OCI-M2 (cell line): ENCODE measurements at regions not wholly inside any gene's neighbourhood (a gene's known extent, or its start where the extent isn't known, plus 50 kb on each side); places are given as distances from the start of the nearest gene placed in this dataset.

Source experiments
- DNase-seq: peaks from one replicate; lab custom pipeline; 2025; ENCODE audit not compliant: unreplicated experiment; lab: John Stamatoyannopoulos, UW

- no peak for DNase-seq
These were observed 204.1 kb upstream of the NEIL3 start for GRCh38 chr4:177105536-177105935.

- DNase-seq: no peak
These were observed 202.3 kb upstream of the NEIL3 start for GRCh38 chr4:177107288-177107921.

- no peak for DNase-seq
These were observed 201.0 kb upstream of the NEIL3 start for GRCh38 chr4:177108708-177109107.

DNA sequence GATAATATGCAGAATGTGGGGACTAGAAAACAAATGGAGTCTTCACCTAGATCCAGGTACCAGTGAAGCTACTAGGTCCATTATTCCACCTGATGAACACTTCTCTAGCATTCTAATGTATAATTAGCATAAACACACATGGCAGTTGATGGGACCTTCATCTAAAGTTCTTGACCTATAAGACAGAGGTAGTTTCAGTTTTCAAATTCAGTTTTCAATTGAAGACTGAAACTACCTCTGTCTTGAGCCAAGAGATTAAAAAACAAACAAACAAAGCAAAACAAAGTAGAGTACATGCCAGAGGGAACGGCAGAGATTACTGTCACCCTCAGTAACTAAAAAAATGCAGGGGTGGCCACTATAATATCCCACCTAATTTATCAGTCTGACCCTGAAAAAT lies 199.9 kb upstream of the NEIL3 start:
- no peak for DNase-seq

DNA sequence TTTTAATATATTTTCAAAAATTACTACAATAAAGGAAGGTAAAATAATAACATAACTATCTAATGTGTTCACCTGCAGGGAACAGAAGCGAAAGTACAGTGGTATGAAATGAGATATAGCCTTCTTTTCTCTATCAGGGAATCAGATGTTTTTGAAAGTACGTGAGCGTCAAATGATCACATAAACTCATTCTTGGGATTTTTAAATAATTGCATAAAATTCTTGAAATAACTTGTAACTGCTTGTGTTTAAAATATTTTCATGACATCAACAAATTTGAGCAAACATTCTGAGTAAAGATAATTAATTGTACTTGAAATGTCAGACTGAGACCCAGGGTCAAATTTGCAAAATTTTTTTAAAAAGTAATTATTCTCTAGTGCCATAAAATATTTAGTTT lies 193.5 kb upstream of the NEIL3 start:
- no peak for DNase-seq

DNA sequence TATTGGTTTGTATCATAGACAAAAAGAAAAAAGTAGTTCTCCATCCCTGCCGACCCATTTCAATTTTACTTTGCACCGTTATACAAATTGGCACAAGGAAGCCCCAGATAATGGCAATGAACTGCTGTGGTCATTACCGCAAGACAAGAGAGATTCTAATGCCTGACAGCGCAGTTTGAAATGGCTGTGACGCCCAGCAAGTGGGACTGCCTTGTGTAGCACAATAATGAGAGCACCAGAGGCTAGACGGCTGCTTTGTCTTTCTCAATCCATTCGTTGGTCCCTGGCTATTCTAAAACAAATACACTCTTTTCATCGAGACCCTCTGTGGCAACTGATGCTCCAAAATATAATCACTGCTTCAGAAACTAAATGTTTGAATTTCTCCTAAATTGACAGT lies 192.4 kb upstream of the NEIL3 start:
- no peak for DNase-seq

- no peak for DNase-seq
These were observed 191.1 kb upstream of the NEIL3 start for GRCh38 chr4:177118596-177118995.

DNA sequence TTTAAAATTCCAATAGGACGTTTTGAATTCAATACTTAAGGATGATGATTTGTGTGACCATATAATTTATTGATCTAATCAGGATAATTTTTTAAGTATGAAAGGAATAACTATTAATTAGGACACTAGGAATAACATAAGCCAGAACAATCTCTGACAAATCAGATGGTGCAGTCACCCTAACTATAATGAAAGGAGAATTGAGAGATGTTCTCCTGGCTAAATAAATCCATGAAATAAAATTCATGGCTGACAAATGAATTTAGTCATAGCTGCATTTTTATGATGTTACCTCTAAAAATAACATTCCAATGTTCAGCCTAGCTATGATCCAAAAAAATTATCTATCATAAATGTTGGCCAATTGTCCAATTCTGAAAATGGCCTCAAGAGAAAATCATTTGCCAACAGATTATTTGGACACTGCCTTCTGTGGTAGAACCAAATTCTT lies 190.6 kb upstream of the NEIL3 start:
- DNase-seq: no peak

- no peak for DNase-seq
These were observed 190.0 kb upstream of the NEIL3 start for GRCh38 chr4:177119691-177120090.

- no peak for DNase-seq
These were observed 185.9 kb upstream of the NEIL3 start for GRCh38 chr4:177123811-177124210.

GRCh38 chr4:177124349-177125064 lies 185.2 kb upstream of the NEIL3 start:
- DNase-seq: no peak

GRCh38 chr4:177125656-177126055 lies 184.0 kb upstream of the NEIL3 start:
- DNase-seq: no peak

GRCh38 chr4:177127658-177128057 lies 182.0 kb upstream of the NEIL3 start:
- DNase-seq: no peak

GRCh38 chr4:177128306-177128705 lies 181.4 kb upstream of the NEIL3 start:
- no peak for DNase-seq

DNA sequence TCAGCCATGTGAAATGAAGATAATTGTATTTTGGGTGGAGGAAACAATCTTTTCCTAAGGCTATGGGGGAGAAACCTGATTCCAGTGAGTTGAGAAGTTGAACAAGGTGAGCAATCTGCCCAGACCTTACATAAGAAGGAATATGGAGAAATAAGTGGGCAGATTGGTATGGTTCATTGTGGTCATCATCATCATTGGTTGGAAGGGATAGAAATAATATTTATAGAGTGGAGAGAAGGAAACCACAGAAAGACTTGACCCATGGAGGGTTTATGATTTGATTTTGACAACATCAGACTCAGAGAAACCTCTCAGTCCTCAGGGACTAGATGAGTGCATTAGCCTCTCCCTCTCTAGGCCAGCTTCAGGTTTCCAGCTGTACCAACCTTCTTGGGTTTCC lies 177.9 kb upstream of the NEIL3 start:
- DNase-seq: no peak

GRCh38 chr4:177147668-177148067 lies 162.0 kb upstream of the NEIL3 start:
- no peak for DNase-seq

GRCh38 chr4:177155454-177155853 lies 154.2 kb upstream of the NEIL3 start:
- no peak for DNase-seq

- DNase-seq: no peak
These were observed 150.1 kb upstream of the NEIL3 start for GRCh38 chr4:177159600-177159999.

DNA sequence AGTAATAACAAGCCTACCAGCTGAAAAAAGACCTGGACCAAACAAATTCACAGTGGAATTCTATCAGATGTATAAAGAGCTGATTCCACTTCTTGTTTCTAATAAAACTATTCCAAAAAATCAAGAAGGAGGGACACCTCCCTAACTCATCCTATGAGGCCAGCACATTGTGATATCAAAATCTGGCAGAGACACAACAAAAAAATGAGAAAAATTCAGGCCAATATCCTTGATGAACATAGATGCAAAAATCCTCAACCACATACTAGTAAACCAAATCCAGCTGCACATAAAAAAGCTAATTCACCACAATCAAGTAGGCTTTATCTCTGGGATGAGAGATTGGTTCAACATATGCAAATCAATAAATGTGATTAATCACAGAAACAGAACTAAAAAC lies 147.9 kb upstream of the NEIL3 start:
- no peak for DNase-seq

- DNase-seq: no peak
These were observed 146.1 kb upstream of the NEIL3 start for GRCh38 chr4:177163532-177163931.

DNA sequence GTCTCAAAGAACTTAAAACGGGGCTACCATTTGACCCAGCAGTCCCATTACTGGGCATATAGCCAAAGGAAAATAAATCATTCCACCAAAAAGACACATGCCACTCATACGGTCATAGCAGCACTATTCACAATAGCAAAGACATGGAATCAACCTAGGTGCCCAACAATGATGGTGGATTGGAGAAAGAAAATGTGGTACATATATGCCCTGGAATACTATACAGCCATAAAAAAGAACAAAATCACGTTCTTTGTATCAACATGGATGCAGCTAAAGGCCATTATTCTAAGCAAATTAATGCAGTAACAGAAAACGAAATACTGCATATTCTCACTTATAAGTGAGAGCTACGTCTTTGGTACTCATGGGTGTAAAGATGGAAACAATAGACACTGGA lies 138.1 kb upstream of the NEIL3 start:
- DNase-seq: no peak

GRCh38 chr4:177175473-177175872 lies 134.2 kb upstream of the NEIL3 start:
- DNase-seq: no peak

GRCh38 chr4:177177541-177178081 lies 132.1 kb upstream of the NEIL3 start:
- no peak for DNase-seq
